HG03064 (cell line): ENCODE measurements at regions not wholly inside any gene's neighbourhood (a gene's known extent, or its start where the extent isn't known, plus 50 kb on each side); places are given as distances from the start of the nearest gene placed in this dataset.
"Not testable (repeated sequence)": the region's sequence is repeated elsewhere in the genome, so short reads cannot be mapped to it uniquely, and the experiment has no call there.

Source experiments
- ATAC-seq: cut with Tn5 transposase; IDR thresholded peaks from one replicate; pipeline ENCODE4 v1.9.1; 2021; ENCODE audit warnings: low read depth; ENCODE audit not compliant: unreplicated experiment

- ATAC-seq = not testable (repeated sequence)
Measured at GRCh38 chr21:25531538-25532250, 75.6 kb downstream of the MRPL39 start.

GRCh38 chr21:25528515-25528914, 78.8 kb downstream of the MRPL39 start:
- ATAC-seq = no peak

DNA sequence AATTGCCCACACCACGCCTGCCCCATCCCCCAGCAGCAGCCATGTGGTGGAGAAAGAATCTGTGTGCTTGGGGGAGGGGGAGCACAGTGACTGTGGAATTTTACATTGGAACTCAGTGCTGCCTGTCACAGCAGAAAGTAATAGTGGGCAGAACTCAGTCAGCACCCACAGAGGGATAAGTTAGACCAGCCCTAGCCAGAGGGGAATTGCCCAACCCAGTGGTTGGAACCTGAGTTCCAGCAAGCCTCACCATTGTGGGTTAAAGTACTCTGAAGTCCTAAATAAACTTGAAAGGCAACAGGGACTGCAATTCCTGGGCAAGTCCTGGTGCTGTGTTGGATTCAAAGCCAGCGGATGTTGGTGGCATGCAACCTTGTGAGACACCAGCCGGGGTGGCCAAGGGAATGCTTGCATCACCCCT, 88.8 kb downstream of the MRPL39 start:
- ATAC-seq = no peak

GRCh38 chr21:25515484-25516405, 91.5 kb downstream of the MRPL39 start:
- no peak for ATAC-seq

- no peak for ATAC-seq
Measured at GRCh38 chr21:25513810-25514209, 93.5 kb downstream of the MRPL39 start.

DNA sequence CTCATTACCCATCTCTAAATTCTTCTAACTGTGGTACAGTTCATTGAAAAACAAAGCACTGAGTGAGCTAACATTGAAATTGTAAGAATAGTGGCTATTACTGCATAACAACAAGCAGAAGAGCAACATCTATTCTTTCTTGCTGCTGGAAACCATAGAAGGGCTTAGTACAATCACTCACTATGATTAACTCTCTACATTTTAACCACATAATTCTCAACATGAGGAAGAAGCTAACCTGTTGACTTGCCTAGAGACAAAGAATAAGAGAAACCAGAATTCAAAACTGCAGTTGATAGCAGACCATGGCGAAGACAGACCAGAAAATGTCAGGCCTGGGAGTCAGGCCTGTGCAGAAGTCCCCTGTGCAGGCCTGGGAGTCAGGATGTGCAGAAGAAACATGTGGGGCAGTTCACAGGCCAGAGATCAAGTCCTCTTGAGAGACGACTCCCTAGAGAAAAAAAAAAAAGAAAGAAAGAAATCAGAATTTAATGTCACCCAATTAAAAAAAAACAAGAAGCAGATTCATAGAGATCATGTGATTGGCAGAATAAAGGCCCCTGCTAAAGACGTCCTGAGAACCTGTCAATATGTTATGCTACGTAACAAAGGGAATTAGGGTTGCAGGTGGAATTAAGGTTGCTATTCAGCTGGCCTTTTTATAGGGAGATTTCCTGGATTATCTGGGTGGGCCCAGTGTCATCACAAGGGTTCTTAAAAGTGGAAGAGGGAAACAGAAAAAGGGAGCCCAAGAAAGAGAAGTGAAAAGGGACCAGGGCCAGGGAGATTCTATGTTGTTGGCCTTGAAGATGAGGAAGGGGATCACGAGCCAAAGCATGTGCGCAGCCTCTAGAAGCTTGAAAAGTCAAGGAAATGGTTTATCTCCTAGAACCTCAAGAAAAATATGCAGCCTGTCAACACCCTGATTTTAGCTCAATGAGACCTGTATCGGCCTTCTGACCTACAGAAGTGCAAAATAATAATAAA, 94.9 kb downstream of the MRPL39 start:
- no peak for ATAC-seq

- ATAC-seq = no peak
Measured at GRCh38 chr21:25509862-25510261, 97.4 kb downstream of the MRPL39 start.

GRCh38 chr21:25508364-25508763, 98.9 kb downstream of the MRPL39 start:
- ATAC-seq = no peak

GRCh38 chr21:25507522-25507921, 99.8 kb downstream of the MRPL39 start:
- ATAC-seq = no peak

DNA sequence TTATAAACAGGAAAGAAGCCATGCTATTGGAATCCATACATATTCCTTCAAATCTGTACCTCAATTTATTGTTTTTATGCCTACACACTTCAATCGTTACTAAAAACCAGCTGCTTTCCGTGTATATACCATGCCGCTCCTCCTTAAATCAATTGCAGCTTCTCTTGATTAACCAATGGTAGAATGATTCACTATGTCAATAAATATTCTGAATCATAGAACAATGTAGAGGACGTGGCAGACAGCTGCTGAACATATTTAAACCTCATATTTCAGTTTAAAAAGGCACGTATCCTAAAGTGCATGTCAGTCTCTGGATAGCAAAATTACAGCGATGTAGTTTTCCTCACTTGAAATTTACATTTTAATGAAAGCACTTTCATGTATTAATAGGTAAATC, 100.4 kb downstream of the MRPL39 start:
- ATAC-seq = no peak

GRCh38 chr21:25506261-25506660, 101.0 kb downstream of the MRPL39 start:
- ATAC-seq = no peak

GRCh38 chr21:25503981-25504380, 103.3 kb downstream of the MRPL39 start:
- no peak for ATAC-seq

- ATAC-seq = peak; percentile 53
Measured at GRCh38 chr21:25501996-25502665, 105.2 kb downstream of the MRPL39 start.

GRCh38 chr21:25501462-25501861, 105.8 kb downstream of the MRPL39 start:
- ATAC-seq = peak; percentile 15

DNA sequence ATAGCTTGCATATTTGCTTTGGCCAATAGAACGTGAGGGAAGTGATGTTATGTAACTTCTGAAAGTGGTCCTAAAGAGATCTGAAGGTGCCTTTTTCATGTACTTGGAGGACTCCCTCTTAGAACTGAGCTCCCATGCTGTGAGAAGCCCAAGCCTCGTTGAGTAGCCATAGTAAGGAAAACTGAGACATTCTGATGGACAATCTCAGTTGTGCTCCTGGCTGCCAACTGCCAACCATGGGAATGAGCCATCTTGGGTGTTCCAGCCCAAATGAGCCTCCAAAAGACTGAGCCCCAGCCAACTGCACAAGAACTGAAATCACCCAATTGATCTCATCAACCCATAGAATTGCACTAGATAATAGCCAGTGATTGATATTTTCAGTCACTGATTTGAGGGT, 106.7 kb downstream of the MRPL39 start:
- no peak for ATAC-seq

DNA sequence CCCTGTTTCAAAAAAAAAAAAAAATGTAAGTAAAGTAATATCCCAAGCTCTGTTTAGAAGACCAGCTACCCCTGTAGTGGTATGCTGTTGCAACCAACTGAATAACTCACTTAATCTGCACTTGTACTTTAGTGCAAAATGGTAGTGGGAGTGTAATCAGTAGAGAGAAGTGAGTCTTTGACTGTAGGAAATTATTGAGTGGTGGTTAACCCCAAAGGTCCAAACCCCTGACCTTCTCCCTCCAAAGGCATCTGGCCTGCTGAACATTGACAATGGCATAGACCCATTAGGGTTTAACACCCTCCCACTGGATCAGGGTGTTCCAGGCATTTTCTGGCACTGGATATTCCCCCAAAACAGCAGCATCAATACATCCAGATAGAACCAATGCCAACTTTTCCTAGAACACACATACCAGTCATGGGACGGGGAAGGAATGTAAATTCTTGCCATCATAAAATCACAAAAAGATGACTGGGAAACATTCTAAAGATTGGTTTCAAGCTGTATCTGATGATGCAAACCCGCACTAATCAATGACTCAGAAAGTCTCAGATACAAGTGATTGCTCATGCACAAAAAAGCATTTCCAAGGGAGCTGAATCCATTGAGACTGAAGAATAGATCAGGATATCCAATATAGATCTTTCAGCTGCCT, 110.3 kb downstream of the MRPL39 start:
- ATAC-seq = no peak

GRCh38 chr21:25494804-25495203, 112.5 kb downstream of the MRPL39 start:
- ATAC-seq = no peak

GRCh38 chr21:25493722-25494121, 113.6 kb downstream of the MRPL39 start:
- no peak for ATAC-seq

GRCh38 chr21:25491267-25491666, 116.0 kb downstream of the MRPL39 start:
- ATAC-seq = no peak
